Naive thymus-derived CD8-positive, alpha-beta T cell (primary cell): ENCODE measurements at regions not wholly inside any gene's neighbourhood (a gene's known extent, or its start where the extent isn't known, plus 50 kb on each side); places are given as distances from the start of the nearest gene placed in this dataset.
"Not testable (repeated sequence)": the region's sequence is repeated elsewhere in the genome, so short reads cannot be mapped to it uniquely, and the experiment has no call there.

Experiments used
- ATAC-seq, 2 donors: fragments of 150-1000 bp; cut with Tn5 transposase in 1 of 2; sonication (Bioruptor Pico), chemical (Tn5 transposase) in 1 of 2; 1 replicate in 1 of 2; 2 replicates in 1 of 2; pipeline ENCODE4 v1.10.0; 2021; ENCODE audit warnings: mild to moderate bottlenecking in 2 of 2, moderate library complexity in 2 of 2
- POLR2A ChIA-PET: fragments of 350-600 bp; sonication (Branson Sonifier 250); formaldehyde crosslinking; loops from one replicate; lab custom pipeline; 2021; ENCODE audit warnings: antibody characterized with exemption; lab: Charles Lee
- DNase-seq, 10 donors: peaks; one replicate each; pipeline versions ENCODE4 v3.0.0 to v3.0.0-alpha.2; 2020 to 2022
- H3K27ac Mint-ChIP-seq, 10 donors: one replicate each; pipeline ENCODE4 v1.8.0; 2020 to 2022; ENCODE audit warnings: mild to moderate bottlenecking in 10 of 10, mixed read lengths in 10 of 10, moderate library complexity in 4 of 10, inconsistent platforms in 1 of 10
- H3K27me3 Mint-ChIP-seq, 5 donors: one replicate each; pipeline ENCODE4 v1.8.0; 2021 to 2022; ENCODE audit warnings: mixed read lengths in 5 of 5
- H3K36me3 Mint-ChIP-seq, 3 donors: one replicate each; pipeline ENCODE4 v1.8.0; 2020 to 2022; ENCODE audit warnings: mixed read lengths in 3 of 3, mild to moderate bottlenecking in 2 of 3, inconsistent platforms in 1 of 3
- H3K4me1 Mint-ChIP-seq, 4 donors: one replicate each; pipeline ENCODE4 v1.8.0; 2021 to 2022; ENCODE audit warnings: mixed read lengths in 4 of 4
- H3K4me3 Mint-ChIP-seq, 10 donors: one replicate each; pipeline ENCODE4 v1.8.0; 2020 to 2022; ENCODE audit warnings: mild to moderate bottlenecking in 10 of 10, mixed read lengths in 10 of 10, moderate library complexity in 6 of 10, inconsistent platforms in 1 of 10
- H3K9me3 Mint-ChIP-seq, 9 donors: one replicate each; pipeline ENCODE4 v1.8.0; 2020 to 2022; ENCODE audit warnings: mixed read lengths in 9 of 9, mild to moderate bottlenecking in 3 of 9, inconsistent platforms in 1 of 9, moderate library complexity in 1 of 9

GRCh38 chr9:91011891-91012290, 210.3 kb downstream of the SYK start:
- DNase-seq (no peak), ATAC-seq (no peak)
- Mint-ChIP-seq H3K36me3 (peaks cover 0 to 12% (median 9%) of the 10 kb centered on the region in 3 donors), H3K4me1 (no peaks in the 10 kb centered on the region), H3K27ac (no peak overlapping the region), H3K9me3 (peaks cover 0 to 15% (median 11%) of the 10 kb centered on the region in 9 donors), H3K27me3 (peaks cover 5 to 21% (median 13%) of the 10 kb centered on the region in 5 donors), H3K4me3 (no peak overlapping the region)
- POLR2A ChIA-PET: no interaction called here

- Mint-ChIP-seq H3K4me3 (no peak overlapping the region), H3K36me3 (peaks cover 2 to 13% (median 9%) of the 10 kb centered on the region in 3 donors), H3K27ac (peak overlapping the region in 1 of 10 donors; percentile 3), H3K27me3 (peaks cover 8 to 30% (median 17%) of the 10 kb centered on the region in 5 donors), H3K9me3 (peaks cover 0 to 20% (median 11%) of the 10 kb centered on the region in 9 donors), H3K4me1 (no peaks in the 10 kb centered on the region)
- DNase-seq (no peak), ATAC-seq (no peak)
- POLR2A ChIA-PET: no interaction called here
These were observed 211.6 kb downstream of the SYK start for GRCh38 chr9:91012933-91013841.

- Mint-ChIP-seq H3K9me3 (peaks cover 0 to 30% (median 19%) of the 10 kb centered on the region in 9 donors), H3K27me3 (peaks cover 11 to 54% (median 22%) of the 10 kb centered on the region in 5 donors), H3K36me3 (peaks cover 2 to 15% (median 11%) of the 10 kb centered on the region in 3 donors), H3K27ac (no peak overlapping the region), H3K4me3 (no peak overlapping the region), H3K4me1 (no peaks in the 10 kb centered on the region)
- DNase-seq (no peak), ATAC-seq (no peak)
- POLR2A ChIA-PET: no interaction called here
These were observed 215.6 kb downstream of the SYK start for GRCh38 chr9:91017245-91017644.

GRCh38 chr9:91019871-91020270, 218.3 kb downstream of the SYK start:
- POLR2A ChIA-PET, H3K4me3 Mint-ChIP-seq, H3K36me3 Mint-ChIP-seq, H3K27ac Mint-ChIP-seq, DNase-seq, H3K4me1 Mint-ChIP-seq, ATAC-seq: not testable (repeated sequence)
- Mint-ChIP-seq H3K27me3 (peaks cover 9 to 44% (median 14%) of the 10 kb centered on the region in 5 donors), H3K9me3 (peaks cover 0 to 19% (median 9%) of the 10 kb centered on the region in 9 donors)

GRCh38 chr9:91021656-91022055, 220.0 kb downstream of the SYK start:
- POLR2A ChIA-PET, ATAC-seq, H3K27ac Mint-ChIP-seq, H3K4me1 Mint-ChIP-seq, H3K36me3 Mint-ChIP-seq, H3K4me3 Mint-ChIP-seq, DNase-seq: not testable (repeated sequence)
- Mint-ChIP-seq H3K9me3 (peaks cover 0 to 19% (median 9%) of the 10 kb centered on the region in 9 donors), H3K27me3 (peaks cover 6 to 34% (median 10%) of the 10 kb centered on the region in 5 donors)

GRCh38 chr9:91023741-91024140, 222.1 kb downstream of the SYK start:
- DNase-seq (no peak), ATAC-seq (no peak)
- peaks cover 0 to 1% (median 0%) of the 10 kb centered on the region in 4 donors for H3K4me1 Mint-ChIP-seq
- peaks cover 0 to 7% (median under 1%) of the 10 kb centered on the region in 9 donors for H3K9me3 Mint-ChIP-seq
- H3K36me3 Mint-ChIP-seq: peaks cover 0 to 2% (median 0%) of the 10 kb centered on the region in 3 donors
- H3K27me3 Mint-ChIP-seq: peaks cover 3 to 25% (median 5%) of the 10 kb centered on the region in 5 donors
- no peak overlapping the region for H3K4me3 Mint-ChIP-seq
- no peak overlapping the region for H3K27ac Mint-ChIP-seq
- POLR2A ChIA-PET: no interaction called here

- no peak overlapping the region for H3K27ac Mint-ChIP-seq
- peaks cover 0 to 1% (median 0%) of the 10 kb centered on the region in 4 donors for H3K4me1 Mint-ChIP-seq
- peaks cover 0 to 3% (median 0%) of the 10 kb centered on the region in 9 donors for H3K9me3 Mint-ChIP-seq
- POLR2A ChIA-PET: no interaction called here
- ATAC-seq (no peak), DNase-seq (no peak)
- H3K27me3 Mint-ChIP-seq: peaks cover 2 to 26% (median 6%) of the 10 kb centered on the region in 5 donors
- H3K4me3 Mint-ChIP-seq: no peak overlapping the region
- no peaks in the 10 kb centered on the region for H3K36me3 Mint-ChIP-seq
These were observed 223.2 kb downstream of the SYK start for GRCh38 chr9:91024841-91025240.

- peaks cover 0 to 30% (median 5%) of the 10 kb centered on the region in 5 donors for H3K27me3 Mint-ChIP-seq
- peaks cover 0 to 1% (median 0%) of the 10 kb centered on the region in 4 donors for H3K4me1 Mint-ChIP-seq
- DNase-seq: no peak
- no peak for ATAC-seq
- POLR2A ChIA-PET: no interaction called here
- H3K4me3 Mint-ChIP-seq: no peak overlapping the region
- no peak overlapping the region for H3K27ac Mint-ChIP-seq
- no peaks in the 10 kb centered on the region for H3K36me3 Mint-ChIP-seq
- no peaks in the 10 kb centered on the region for H3K9me3 Mint-ChIP-seq
These were observed 224.2 kb downstream of the SYK start for GRCh38 chr9:91025856-91026255.

GRCh38 chr9:91026266-91026665, 224.6 kb downstream of the SYK start:
- no peak overlapping the region for H3K27ac Mint-ChIP-seq
- H3K27me3 Mint-ChIP-seq: peaks cover 0 to 31% (median 5%) of the 10 kb centered on the region in 5 donors
- peaks cover 0 to 1% (median 0%) of the 10 kb centered on the region in 4 donors for H3K4me1 Mint-ChIP-seq
- H3K4me3 Mint-ChIP-seq: no peak overlapping the region
- no peaks in the 10 kb centered on the region for H3K36me3 Mint-ChIP-seq
- ATAC-seq: no peak
- POLR2A ChIA-PET: no interaction called here
- DNase-seq: no peak
- no peaks in the 10 kb centered on the region for H3K9me3 Mint-ChIP-seq

GRCh38 chr9:91027005-91027404, 225.4 kb downstream of the SYK start:
- Mint-ChIP-seq H3K27me3 (peaks cover 0 to 31% (median 9%) of the 10 kb centered on the region in 5 donors), H3K9me3 (no peaks in the 10 kb centered on the region), H3K36me3 (no peaks in the 10 kb centered on the region), H3K4me3 (no peak overlapping the region), H3K27ac (no peak overlapping the region), H3K4me1 (peaks cover 0 to 1% (median 0%) of the 10 kb centered on the region in 4 donors)
- DNase-seq (no peak), ATAC-seq (no peak)
- POLR2A ChIA-PET: no interaction called here

- DNase-seq (no peak), ATAC-seq (no peak)
- H3K27ac Mint-ChIP-seq: no peak overlapping the region
- POLR2A ChIA-PET: no interaction called here
- no peaks in the 10 kb centered on the region for H3K9me3 Mint-ChIP-seq
- no peak overlapping the region for H3K4me3 Mint-ChIP-seq
- H3K4me1 Mint-ChIP-seq: peaks cover 0 to 1% (median 0%) of the 10 kb centered on the region in 4 donors
- H3K36me3 Mint-ChIP-seq: no peaks in the 10 kb centered on the region
- peaks cover 0 to 34% (median 9%) of the 10 kb centered on the region in 5 donors for H3K27me3 Mint-ChIP-seq
These were observed 226.7 kb downstream of the SYK start for GRCh38 chr9:91028166-91028827.

- H3K36me3 Mint-ChIP-seq: no peaks in the 10 kb centered on the region
- no peak for ATAC-seq
These were observed 228.2 kb downstream of the SYK start for GRCh38 chr9:91029650-91030361.

More at GRCh38 chr9:91029650-91030361, 228.2 kb downstream of the SYK start:
- H3K27ac Mint-ChIP-seq: no peak overlapping the region
- no peaks in the 10 kb centered on the region for H3K4me1 Mint-ChIP-seq
- POLR2A ChIA-PET: no interaction called here
- peaks cover 0 to 40% (median 8%) of the 10 kb centered on the region in 5 donors for H3K27me3 Mint-ChIP-seq
- DNase-seq: no peak
- no peak overlapping the region for H3K4me3 Mint-ChIP-seq
- no peaks in the 10 kb centered on the region for H3K9me3 Mint-ChIP-seq
